Kidney epithelial cell (primary cell): ENCODE measurements at regions not wholly inside any gene's neighbourhood (a gene's known extent, or its start where the extent isn't known, plus 50 kb on each side); places are given as distances from the start of the nearest gene placed in this dataset.
A peak's percentile ranks its signal among the peaks of the same experiment; 100 is the strongest.

ENCODE experiments used
- DNase-seq: peaks from one replicate; pipeline ENCODE4 v3.0.0-alpha.2; 2010; ENCODE audit warnings: low read depth
- H3K27me3 ChIP-seq: 2 replicates; pipeline ENCODE4 v1.6.0; 2011; ENCODE audit warnings: low read length; ENCODE audit not compliant: control insufficient read depth, insufficient read depth
- H3K36me3 ChIP-seq: 2 replicates; pipeline ENCODE4 v1.5.1; 2011; ENCODE audit warnings: low read length; ENCODE audit not compliant: control insufficient read depth, insufficient read depth
- H3K4me3 ChIP-seq: 2 replicates; pipeline ENCODE4 v1.5.1; 2011; ENCODE audit warnings: low read depth, mild to moderate bottlenecking, control low read depth, low read length
- TF ChIP-seq, protein P1 (sequence below): IDR thresholded peaks from 2 replicates; pipeline ENCODE4 v1.5.1; 2011; ENCODE audit warnings: mild to moderate bottlenecking, moderate library complexity, low read length, control low read depth, inconsistent platforms; ENCODE audit not compliant: insufficient read depth, poor library complexity, severe bottlenecking

DNA sequence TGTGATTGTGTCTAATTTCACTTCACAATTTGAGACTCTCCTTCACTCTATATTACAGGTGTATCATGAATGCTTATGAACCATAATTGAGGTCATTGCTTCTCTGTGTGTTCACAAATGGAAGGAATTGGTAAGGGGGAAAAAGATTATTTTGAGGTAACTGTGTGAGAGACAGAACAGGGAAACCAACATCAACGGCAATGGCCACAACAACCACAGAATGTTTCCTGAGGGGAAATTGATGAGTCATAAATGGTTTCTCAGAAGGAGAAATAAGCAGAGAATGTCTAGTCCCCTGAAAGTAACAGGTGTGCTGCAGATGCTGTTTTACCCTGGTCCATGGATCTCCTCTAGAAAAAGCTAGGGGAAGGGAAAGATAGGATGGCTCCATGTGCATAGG, 361.2 kb upstream of the GALNT5 start:
- TF ChIP-seq, protein P1, sequence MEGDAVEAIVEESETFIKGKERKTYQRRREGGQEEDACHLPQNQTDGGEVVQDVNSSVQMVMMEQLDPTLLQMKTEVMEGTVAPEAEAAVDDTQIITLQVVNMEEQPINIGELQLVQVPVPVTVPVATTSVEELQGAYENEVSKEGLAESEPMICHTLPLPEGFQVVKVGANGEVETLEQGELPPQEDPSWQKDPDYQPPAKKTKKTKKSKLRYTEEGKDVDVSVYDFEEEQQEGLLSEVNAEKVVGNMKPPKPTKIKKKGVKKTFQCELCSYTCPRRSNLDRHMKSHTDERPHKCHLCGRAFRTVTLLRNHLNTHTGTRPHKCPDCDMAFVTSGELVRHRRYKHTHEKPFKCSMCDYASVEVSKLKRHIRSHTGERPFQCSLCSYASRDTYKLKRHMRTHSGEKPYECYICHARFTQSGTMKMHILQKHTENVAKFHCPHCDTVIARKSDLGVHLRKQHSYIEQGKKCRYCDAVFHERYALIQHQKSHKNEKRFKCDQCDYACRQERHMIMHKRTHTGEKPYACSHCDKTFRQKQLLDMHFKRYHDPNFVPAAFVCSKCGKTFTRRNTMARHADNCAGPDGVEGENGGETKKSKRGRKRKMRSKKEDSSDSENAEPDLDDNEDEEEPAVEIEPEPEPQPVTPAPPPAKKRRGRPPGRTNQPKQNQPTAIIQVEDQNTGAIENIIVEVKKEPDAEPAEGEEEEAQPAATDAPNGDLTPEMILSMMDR, result no peak
- H3K36me3 ChIP-seq, result no peaks in the 10 kb centered on the region
- H3K27me3 ChIP-seq, result no peaks in the 10 kb centered on the region
- no peak overlapping the region for H3K4me3 ChIP-seq
- peak; percentile 39 for DNase-seq

- DNase-seq, result no peak
- TF ChIP-seq, protein P1, result no peak
- H3K4me3 ChIP-seq, result no peak overlapping the region
- no peaks in the 10 kb centered on the region for H3K36me3 ChIP-seq
- no peaks in the 10 kb centered on the region for H3K27me3 ChIP-seq
These were observed 360.0 kb upstream of the GALNT5 start for GRCh38 chr2:156897548-156897947.

DNA sequence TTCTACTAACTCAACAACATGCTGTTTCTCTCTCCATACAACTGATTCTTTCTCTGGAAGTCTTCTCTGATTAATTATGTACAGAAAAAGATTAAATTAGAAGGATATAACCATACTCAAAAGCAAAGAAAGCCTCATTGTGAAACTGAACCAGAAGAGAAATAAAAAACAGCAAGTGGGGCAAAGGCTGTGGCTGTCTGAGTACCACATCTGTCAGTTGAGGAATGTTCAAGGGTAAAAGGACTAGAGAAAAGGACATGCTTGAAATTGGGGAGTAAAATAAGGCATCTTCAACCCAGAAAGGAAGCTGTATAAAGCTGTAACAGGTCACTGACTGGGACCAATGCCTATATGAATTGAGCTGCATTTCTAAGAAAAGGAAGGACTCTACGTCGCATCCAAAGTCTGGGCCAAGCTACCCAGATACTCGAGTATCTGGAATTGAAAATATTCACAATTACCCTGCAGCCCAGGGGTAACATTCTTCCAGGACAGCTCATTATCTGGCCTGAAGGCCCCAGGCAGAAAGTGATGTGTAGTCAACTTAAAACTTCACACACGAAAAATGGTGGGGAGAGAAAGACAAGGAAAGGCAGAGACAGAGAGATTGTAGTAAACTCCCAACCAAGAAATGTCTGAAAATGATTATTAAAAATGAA, 356.0 kb upstream of the GALNT5 start:
- Histone ChIP-seq H3K4me3 (no peak overlapping the region), H3K36me3 (no peaks in the 10 kb centered on the region), H3K27me3 (no peaks in the 10 kb centered on the region)
- DNase-seq, result no peak
- TF ChIP-seq, protein P1, result no peak

GRCh38 chr2:156903335-156903734, 354.2 kb upstream of the GALNT5 start:
- TF ChIP-seq, protein P1, result no peak
- H3K27me3 ChIP-seq, result no peaks in the 10 kb centered on the region
- no peak for DNase-seq
- H3K4me3 ChIP-seq, result no peak overlapping the region
- no peaks in the 10 kb centered on the region for H3K36me3 ChIP-seq

- no peaks in the 10 kb centered on the region for H3K36me3 ChIP-seq
- no peak for DNase-seq
- no peaks in the 10 kb centered on the region for H3K27me3 ChIP-seq
- H3K4me3 ChIP-seq, result no peak overlapping the region
- TF ChIP-seq, protein P1, result no peak
These were observed 349.7 kb upstream of the GALNT5 start for GRCh38 chr2:156907806-156908205.

DNA sequence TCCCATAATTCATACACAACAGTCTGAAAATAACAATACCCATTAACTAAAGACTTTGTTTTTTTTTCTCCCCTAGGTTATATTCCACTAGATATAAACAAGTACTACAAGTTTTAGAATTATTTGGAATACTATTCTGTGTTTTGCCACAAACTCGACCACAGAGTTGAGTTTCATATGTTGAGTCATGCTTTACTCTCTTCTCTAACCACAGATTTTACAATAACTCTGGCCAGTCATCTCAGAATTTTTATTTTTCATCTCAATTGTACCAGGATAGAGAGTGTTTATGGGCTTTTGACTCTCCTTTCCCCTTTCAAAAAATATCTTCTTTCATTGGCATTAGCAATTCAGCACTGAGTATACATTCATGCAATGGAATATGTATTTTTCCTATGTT, 348.7 kb upstream of the GALNT5 start:
- DNase-seq, result no peak
- TF ChIP-seq, protein P1, result no peak
- no peaks in the 10 kb centered on the region for H3K27me3 ChIP-seq
- H3K4me3 ChIP-seq, result no peak overlapping the region
- no peaks in the 10 kb centered on the region for H3K36me3 ChIP-seq
